A204.1 (cell line): ENCODE measurements at regions not wholly inside any gene's neighbourhood (a gene's known extent, or its start where the extent isn't known, plus 50 kb on each side); places are given as distances from the start of the nearest gene placed in this dataset.

Experiments
- FAIRE-seq: peaks from 2 replicates; lab custom pipeline; 2012; peaks lifted over from hg19 to GRCh38; lab: Jason Lieb, UNC

DNA sequence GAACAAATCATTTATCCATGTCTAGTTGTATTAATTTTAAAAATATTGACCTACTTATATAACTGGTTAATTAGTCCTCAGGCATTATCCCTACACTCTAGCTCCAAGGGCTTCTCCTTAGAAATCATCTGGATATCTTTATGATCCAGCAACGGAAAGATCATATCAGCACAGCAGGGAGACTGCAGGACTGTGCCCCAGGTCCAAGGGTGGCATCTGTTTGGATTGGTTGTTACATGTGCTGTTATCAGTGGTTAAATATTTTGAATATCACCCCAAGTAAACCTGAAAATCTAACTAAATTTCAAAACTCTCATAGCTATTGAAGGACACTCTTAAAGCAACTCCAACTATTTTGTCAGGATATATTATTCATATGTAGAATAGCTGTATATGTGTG, 556.2 kb upstream of the ZEB2 start:
- no peak for FAIRE-seq

- no peak for FAIRE-seq
These were observed 555.6 kb upstream of the ZEB2 start for GRCh38 chr2:145075454-145076062.

DNA sequence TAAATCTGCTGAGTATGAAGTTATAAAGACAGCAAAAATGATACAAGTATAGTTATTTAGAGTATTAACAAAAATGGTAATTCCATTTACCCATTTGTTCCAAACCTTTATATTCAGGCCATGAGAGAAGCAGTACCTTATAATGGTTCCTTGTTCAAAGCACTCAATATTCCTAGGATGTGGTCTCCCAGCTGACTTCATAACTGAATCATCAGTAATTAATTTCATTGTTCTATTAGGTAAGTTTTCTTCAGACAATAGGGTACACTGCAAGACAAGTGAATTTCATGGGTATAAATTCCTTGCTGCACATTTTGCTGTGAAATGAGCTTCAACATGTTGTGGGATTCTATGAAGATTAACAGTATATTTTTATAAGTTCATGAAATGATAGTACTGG, 550.8 kb upstream of the ZEB2 start:
- FAIRE-seq: no peak

- FAIRE-seq: no peak
These were observed 548.6 kb upstream of the ZEB2 start for GRCh38 chr2:145068509-145068908.

DNA sequence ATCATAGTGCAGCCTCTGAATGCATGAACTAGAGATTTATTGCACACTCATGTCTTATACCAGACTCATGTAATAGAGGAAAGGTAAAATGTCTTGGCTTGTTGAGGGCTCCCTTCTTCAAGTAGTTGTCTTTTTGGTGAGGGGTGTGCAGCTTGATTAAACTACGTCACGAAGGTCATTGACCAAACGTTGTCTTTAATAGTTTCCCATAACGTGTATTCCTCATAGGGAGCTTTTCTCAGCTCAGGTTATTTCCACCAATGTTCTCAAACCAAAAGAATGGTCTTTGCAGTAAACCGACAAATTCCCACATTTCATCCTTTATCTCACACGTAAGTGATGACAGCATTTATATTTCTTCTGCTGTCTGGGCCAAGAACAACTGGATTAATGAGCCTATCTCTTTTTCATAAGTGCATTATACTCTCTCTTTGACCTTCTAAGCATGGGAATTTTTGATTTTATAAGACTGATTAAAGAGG, 547.7 kb upstream of the ZEB2 start:
- FAIRE-seq: no peak

- FAIRE-seq: no peak
These were observed 547.1 kb upstream of the ZEB2 start for GRCh38 chr2:145066856-145067548.

GRCh38 chr2:145066151-145066661, 546.3 kb upstream of the ZEB2 start:
- FAIRE-seq: no peak

GRCh38 chr2:145065342-145065741, 545.4 kb upstream of the ZEB2 start:
- FAIRE-seq: no peak

DNA sequence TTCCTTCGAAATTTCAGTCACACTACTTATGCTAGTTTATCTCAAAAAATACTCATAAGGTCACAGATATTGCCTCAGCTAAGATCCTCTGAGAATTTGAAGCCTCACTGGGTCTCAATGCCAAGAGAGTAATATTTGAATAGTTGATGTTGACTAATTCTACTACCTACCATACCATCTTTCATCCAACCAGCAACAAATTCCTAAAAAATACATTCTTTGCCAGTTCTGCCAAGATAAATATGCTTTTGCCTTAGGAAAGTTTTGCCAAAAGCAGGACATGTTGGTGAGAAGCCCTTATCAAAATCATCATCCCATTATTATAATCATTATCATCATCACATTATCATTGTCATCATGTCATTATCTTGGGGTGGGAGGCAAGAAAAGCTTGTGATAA, 544.6 kb upstream of the ZEB2 start:
- no peak for FAIRE-seq

- FAIRE-seq: no peak
These were observed 541.0 kb upstream of the ZEB2 start for GRCh38 chr2:145060876-145061275.

DNA sequence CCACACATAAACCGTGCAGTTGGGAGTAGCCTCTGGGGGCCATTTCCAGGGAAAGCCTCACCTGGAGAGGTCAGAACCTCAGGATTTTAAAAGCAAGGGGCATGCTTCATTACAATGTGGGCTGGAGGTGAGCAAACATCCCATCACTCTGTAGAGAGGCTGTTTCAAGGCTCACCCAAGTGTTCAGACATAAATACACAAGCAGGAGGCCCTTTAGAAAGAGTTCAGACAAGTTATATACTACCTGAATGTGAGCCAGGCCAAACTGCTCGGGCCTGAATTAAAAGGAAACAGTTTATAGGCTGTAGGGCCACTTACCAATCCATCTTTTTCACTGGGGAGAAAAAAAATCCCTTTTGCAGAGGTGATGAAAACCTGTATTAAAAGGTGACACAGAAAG, 540.0 kb upstream of the ZEB2 start:
- FAIRE-seq: no peak

- no peak for FAIRE-seq
These were observed 539.4 kb upstream of the ZEB2 start for GRCh38 chr2:145059343-145059742.

- no peak for FAIRE-seq
These were observed 538.5 kb upstream of the ZEB2 start for GRCh38 chr2:145058457-145058856.

GRCh38 chr2:145055651-145056050, 535.7 kb upstream of the ZEB2 start:
- FAIRE-seq: no peak

- FAIRE-seq: no peak
These were observed 530.2 kb upstream of the ZEB2 start for GRCh38 chr2:145050134-145050533.

DNA sequence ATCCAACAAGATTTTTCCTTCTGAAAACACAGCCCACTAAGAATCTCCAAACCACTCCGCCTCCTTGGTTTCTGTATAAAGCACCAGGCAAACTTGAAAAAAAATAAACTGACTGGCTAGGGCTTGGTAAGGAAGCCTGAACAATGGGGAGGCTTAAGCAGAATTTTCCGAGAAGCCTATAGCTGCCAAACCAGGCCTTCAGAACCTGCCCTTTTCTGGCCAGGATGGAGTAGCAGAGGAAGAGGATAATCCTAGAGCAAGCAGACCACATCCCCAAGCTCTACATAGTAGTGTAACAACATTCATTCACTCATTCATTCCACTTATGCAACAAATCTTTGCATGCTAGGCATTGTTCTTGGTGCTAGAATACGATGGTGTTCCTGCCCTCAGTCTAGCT, 529.6 kb upstream of the ZEB2 start:
- FAIRE-seq: no peak

GRCh38 chr2:145047554-145047953, 527.6 kb upstream of the ZEB2 start:
- FAIRE-seq: no peak

DNA sequence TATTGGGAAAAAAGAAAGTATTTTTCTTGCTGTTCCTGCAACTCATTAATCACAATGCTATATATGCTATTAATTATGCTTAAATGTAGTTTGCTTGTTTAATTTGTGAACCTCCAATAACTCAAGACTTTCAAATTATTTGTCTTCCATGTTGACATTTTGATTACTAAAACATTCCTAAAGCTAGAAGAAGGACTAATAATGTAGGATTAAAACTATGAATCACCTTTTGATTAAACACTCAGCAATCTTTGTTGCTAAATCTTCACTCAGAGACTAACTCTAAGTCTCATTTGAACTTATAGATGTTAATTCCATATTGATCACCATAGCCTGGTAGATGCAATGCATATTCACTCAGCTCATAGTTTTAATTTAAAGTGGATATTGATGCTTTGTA, 524.6 kb upstream of the ZEB2 start:
- FAIRE-seq: no peak

GRCh38 chr2:145043399-145043834, 523.5 kb upstream of the ZEB2 start:
- FAIRE-seq: no peak

GRCh38 chr2:145041706-145042105, 521.8 kb upstream of the ZEB2 start:
- FAIRE-seq: no peak

DNA sequence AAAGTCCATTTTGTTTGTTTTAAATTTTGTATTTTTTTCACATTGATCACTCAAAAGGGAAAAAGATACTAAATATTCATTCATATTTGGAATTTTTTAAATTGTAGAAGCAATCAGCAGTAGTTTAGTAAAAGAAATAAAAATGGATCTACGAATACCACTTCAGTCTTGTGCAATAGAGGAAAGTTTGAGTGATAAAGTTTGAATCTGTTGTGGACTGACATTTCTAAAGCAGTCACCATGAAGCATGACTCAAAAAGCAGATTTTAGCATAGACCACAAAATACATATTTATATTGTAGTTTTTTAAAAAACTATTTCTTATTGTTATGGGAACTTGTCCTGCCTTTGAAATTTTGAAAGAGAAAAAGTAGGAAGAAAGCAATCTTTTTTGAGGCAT, 520.5 kb upstream of the ZEB2 start:
- FAIRE-seq: peak; percentile 35

- no peak for FAIRE-seq
These were observed 518.2 kb upstream of the ZEB2 start for GRCh38 chr2:145038041-145038525.

- FAIRE-seq: no peak
These were observed 516.6 kb upstream of the ZEB2 start for GRCh38 chr2:145036421-145037011.
